H9 (cell line): ENCODE measurements at regions not wholly inside any gene's neighbourhood (a gene's known extent, or its start where the extent isn't known, plus 50 kb on each side); places are given as distances from the start of the nearest gene placed in this dataset.

Experiments
- DNase-seq: peaks from one replicate; pipeline ENCODE4 v3.0.0-alpha.2; 2017
- H2AFZ ChIP-seq: one replicate; pipeline ENCODE4 v1.6.1; 2013; ENCODE audit warnings: mild to moderate bottlenecking, low read length, control low read depth, moderate library complexity
- H2AK5ac ChIP-seq: 2 replicates; pipeline ENCODE4 v1.6.1; 2013; ENCODE audit warnings: low read length, control low read depth, mixed read lengths; ENCODE audit not compliant: insufficient read length
- H2BK120ac ChIP-seq: one replicate; pipeline ENCODE4 v1.6.1; 2013; ENCODE audit warnings: low read depth, mild to moderate bottlenecking, low read length, control low read depth, inconsistent platforms; ENCODE audit not compliant: poor library complexity, severe bottlenecking
- H2BK12ac ChIP-seq: 2 replicates; pipeline ENCODE4 v1.6.1; 2013; ENCODE audit warnings: low read length, control low read depth, mixed read lengths, low read depth; ENCODE audit not compliant: insufficient read length
- H2BK15ac ChIP-seq: 2 replicates; pipeline ENCODE4 v1.6.1; 2013; ENCODE audit warnings: low read depth, low read length, control low read depth
- H2BK20ac ChIP-seq: one replicate; pipeline ENCODE4 v1.6.1; 2013; ENCODE audit warnings: low read depth, mild to moderate bottlenecking, low read length, control low read depth, inconsistent platforms; ENCODE audit not compliant: poor library complexity, severe bottlenecking
- H2BK5ac ChIP-seq: 2 replicates; pipeline ENCODE4 v1.6.1; 2013; ENCODE audit warnings: low read length, control low read depth, mixed read lengths; ENCODE audit not compliant: insufficient read length
- H3K14ac ChIP-seq: 2 replicates; pipeline ENCODE4 v1.6.1; 2013; ENCODE audit warnings: low read length, control low read depth; ENCODE audit not compliant: insufficient read depth
- H3K18ac ChIP-seq: 2 replicates; pipeline ENCODE4 v1.6.1; 2013; ENCODE audit warnings: low read depth, mild to moderate bottlenecking, mixed read lengths, low read length, control low read depth; ENCODE audit not compliant: insufficient read length
- H3K23ac ChIP-seq: 2 replicates; pipeline ENCODE4 v1.6.1; 2013; ENCODE audit warnings: low read length, control low read depth, mixed read lengths, low read depth; ENCODE audit not compliant: insufficient read length
- H3K23me2 ChIP-seq: 2 replicates; pipeline ENCODE4 v1.6.1; 2013; ENCODE audit warnings: low read depth, mild to moderate bottlenecking, mixed read lengths, low read length, control low read depth; ENCODE audit not compliant: insufficient read length, poor library complexity, severe bottlenecking
- H3K27ac ChIP-seq: 2 replicates; pipeline ENCODE4 v1.5.1; 2013; ENCODE audit warnings: low read length, control low read depth, mixed read lengths, low read depth; ENCODE audit not compliant: insufficient read length
- H3K27me3 ChIP-seq: 2 replicates; pipeline ENCODE4 v1.6.1; 2013; ENCODE audit warnings: low read length, control low read depth, inconsistent platforms; ENCODE audit not compliant: insufficient read depth
- H3K4ac ChIP-seq: 2 replicates; pipeline ENCODE4 v1.6.1; 2013; ENCODE audit warnings: low read depth, mild to moderate bottlenecking, control low read depth, inconsistent platforms, low read length, moderate library complexity
- H3K4me1 ChIP-seq: 2 replicates; pipeline ENCODE4 v1.6.1; 2013; ENCODE audit warnings: low read length, control low read depth, inconsistent platforms; ENCODE audit not compliant: insufficient read depth
- H3K4me2 ChIP-seq: 2 replicates; pipeline ENCODE4 v1.6.1; 2013; ENCODE audit warnings: low read length, control low read depth, mixed read lengths; ENCODE audit not compliant: insufficient read length, insufficient read depth
- H3K56ac ChIP-seq: 2 replicates; pipeline ENCODE4 v1.6.1; 2013; ENCODE audit warnings: low read depth, mild to moderate bottlenecking, mixed read lengths, low read length, control low read depth; ENCODE audit not compliant: insufficient read length
- H3K79me1 ChIP-seq: 2 replicates; pipeline ENCODE4 v1.6.1; 2013; ENCODE audit warnings: low read depth, mild to moderate bottlenecking, moderate library complexity, low read length, control low read depth, inconsistent platforms; ENCODE audit not compliant: insufficient read depth, poor library complexity, severe bottlenecking
- H3K79me2 ChIP-seq: 2 replicates; pipeline ENCODE4 v1.6.1; 2013; ENCODE audit warnings: low read length, control low read depth, inconsistent platforms; ENCODE audit not compliant: insufficient read depth
- H3K9ac ChIP-seq: 2 replicates; pipeline ENCODE4 v1.6.1; 2013; ENCODE audit warnings: low read length, control low read depth, mixed read lengths; ENCODE audit not compliant: insufficient read length; ENCODE audit errors: extremely low read depth
- H3K9me3 ChIP-seq: one replicate; pipeline ENCODE4 v1.6.1; 2013; ENCODE audit warnings: low read depth, low read length, inconsistent platforms; ENCODE audit not compliant: control insufficient read depth
- H3T11ph ChIP-seq: one replicate; pipeline ENCODE4 v1.6.1; 2013; ENCODE audit warnings: mild to moderate bottlenecking, low read length, control low read depth, inconsistent platforms
- H4K20me1 ChIP-seq: one replicate; pipeline ENCODE4 v1.6.1; 2013; ENCODE audit not compliant: control insufficient read depth, insufficient read length, insufficient read depth
- H4K5ac ChIP-seq: 2 replicates; pipeline ENCODE4 v1.6.1; 2013; ENCODE audit warnings: low read depth, mild to moderate bottlenecking, mixed read lengths, low read length, control low read depth; ENCODE audit not compliant: insufficient read length
- H4K8ac ChIP-seq: replicated peaks from 2 replicates; pipeline ENCODE4 v1.6.1; 2013; ENCODE audit warnings: low read length, control low read depth, mixed read lengths, low read depth; ENCODE audit not compliant: insufficient read length
- H4K91ac ChIP-seq: 2 replicates; pipeline ENCODE4 v1.6.1; 2013; ENCODE audit warnings: low read depth, mild to moderate bottlenecking, moderate library complexity, mixed read lengths, low read length, control low read depth; ENCODE audit not compliant: insufficient read length
- H3K27ac Mint-ChIP-seq, 3 experiments: 2 replicates in 2 of 3; 3 replicates in 1 of 3; pipeline ENCODE4 v1.8.0; 2020 to 2021; ENCODE audit warnings: mixed read lengths in 3 of 3, mild to moderate bottlenecking in 1 of 3, moderate library complexity in 1 of 3
- H3K27me3 Mint-ChIP-seq: 2 replicates; pipeline ENCODE4 v1.8.0; 2021; ENCODE audit warnings: low read depth, mild to moderate bottlenecking, moderate library complexity, mixed read lengths
- H3K36me3 Mint-ChIP-seq, 3 experiments: 2 replicates in 2 of 3; 3 replicates in 1 of 3; pipeline ENCODE4 v1.8.0; 2020 to 2021; ENCODE audit warnings: low read depth in 3 of 3, mixed read lengths in 3 of 3; ENCODE audit not compliant: insufficient read depth in 1 of 3
- H3K4me1 Mint-ChIP-seq, 2 experiments: 2 replicates each; pipeline ENCODE4 v1.8.0; 2020; ENCODE audit warnings: mixed read lengths in 2 of 2
- H3K4me3 Mint-ChIP-seq, 2 experiments: 2 replicates in 1 of 2; 3 replicates in 1 of 2; pipeline ENCODE4 v1.8.0; 2020 to 2021; ENCODE audit warnings: mild to moderate bottlenecking in 2 of 2, mixed read lengths in 2 of 2, moderate library complexity in 1 of 2
- H3K9me3 Mint-ChIP-seq, 2 experiments: 2 replicates in 1 of 2; 3 replicates in 1 of 2; pipeline ENCODE4 v1.8.0; 2020; ENCODE audit warnings: mild to moderate bottlenecking in 2 of 2, mixed read lengths in 2 of 2, moderate library complexity in 1 of 2
- WGBS: extraction: QIAGEN DNeasy Blood & Tissue Kit; methylation state at CpG from one replicate; pipeline ENCODE4 v1.1.7; 2013; ENCODE audit warnings: missing lambda C conversion rate, low lambda C conversion rate, mixed read lengths; ENCODE audit not compliant: insufficient read length; ENCODE audit errors: extremely low coverage; 5-methylcytosine and 5-hydroxymethylcytosine counted together
- TF ChIP-seq, protein P1 (sequence below): fragments of 200-600 bp; sonication (generic); conservative IDR thresholded peaks from 3 replicates; pipeline ENCODE4 v1.8.0; 2021; ENCODE audit warnings: antibody characterized with exemption, mild to moderate bottlenecking

DNA sequence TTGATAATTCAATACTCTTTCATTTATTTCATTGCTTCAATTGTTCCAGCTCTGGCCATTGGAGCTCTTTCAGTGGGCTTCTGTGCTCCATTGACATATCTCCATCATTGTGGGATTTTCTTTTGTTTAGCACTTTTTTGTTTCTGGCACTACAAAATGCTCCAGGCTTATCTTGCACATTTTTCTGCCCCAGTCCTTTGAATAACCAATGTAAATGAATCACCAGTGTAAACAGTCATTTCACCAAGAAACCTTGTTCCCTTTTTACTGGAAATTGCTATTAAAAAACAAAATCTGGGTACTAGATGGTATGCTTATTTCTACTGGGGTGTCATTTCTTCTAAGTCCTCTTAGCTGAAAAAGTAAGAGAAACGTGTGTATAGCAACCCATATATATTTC is 173.0 kb upstream of the LYPLAL1 start:
- no peak overlapping the region for H4K8ac ChIP-seq
- no peak overlapping the region for H2AFZ ChIP-seq
- H3K56ac ChIP-seq = no peak overlapping the region
- H3K14ac ChIP-seq = no peak overlapping the region
- Mint-ChIP-seq H3K4me1 (no peaks in the 10 kb centered on the region), H3K27me3 (no peaks in the 10 kb centered on the region), H3K36me3 (no peaks in the 10 kb centered on the region), H3K4me3 (no peak overlapping the region), H3K9me3 (peaks cover 0 to 4% of the 10 kb centered on the region in 2 experiments; a peak in 2 of 5 replicates), H3K27ac (no peak overlapping the region)
- H3K4ac ChIP-seq = no peak overlapping the region
- H3K23ac ChIP-seq = no peak overlapping the region
- no peak overlapping the region for H3K4me2 ChIP-seq
- H3K27ac ChIP-seq = no peak overlapping the region
- no peak overlapping the region for H2BK120ac ChIP-seq
- H2AK5ac ChIP-seq = no peak overlapping the region
- no peak overlapping the region for H2BK5ac ChIP-seq
- H4K5ac ChIP-seq = no peak overlapping the region
- no peaks in the 10 kb centered on the region for H3K4me1 ChIP-seq
- no peaks in the 10 kb centered on the region for H4K20me1 ChIP-seq
- no peaks in the 10 kb centered on the region for H3K23me2 ChIP-seq
- H3K9me3 ChIP-seq = no peaks in the 10 kb centered on the region
- no peak overlapping the region for H3K9ac ChIP-seq
- H4K91ac ChIP-seq = no peak overlapping the region
- H2BK12ac ChIP-seq = no peak overlapping the region
- H2BK15ac ChIP-seq = no peak overlapping the region
- H3K27me3 ChIP-seq = no peaks in the 10 kb centered on the region
- no peaks in the 10 kb centered on the region for H3K79me2 ChIP-seq
- no peak overlapping the region for H2BK20ac ChIP-seq
- WGBS = no CpG with 5 or more reads among the region's 1 CpG
- H3K79me1 ChIP-seq = no peaks in the 10 kb centered on the region
- no peak for DNase-seq
- TF ChIP-seq, protein P1, sequence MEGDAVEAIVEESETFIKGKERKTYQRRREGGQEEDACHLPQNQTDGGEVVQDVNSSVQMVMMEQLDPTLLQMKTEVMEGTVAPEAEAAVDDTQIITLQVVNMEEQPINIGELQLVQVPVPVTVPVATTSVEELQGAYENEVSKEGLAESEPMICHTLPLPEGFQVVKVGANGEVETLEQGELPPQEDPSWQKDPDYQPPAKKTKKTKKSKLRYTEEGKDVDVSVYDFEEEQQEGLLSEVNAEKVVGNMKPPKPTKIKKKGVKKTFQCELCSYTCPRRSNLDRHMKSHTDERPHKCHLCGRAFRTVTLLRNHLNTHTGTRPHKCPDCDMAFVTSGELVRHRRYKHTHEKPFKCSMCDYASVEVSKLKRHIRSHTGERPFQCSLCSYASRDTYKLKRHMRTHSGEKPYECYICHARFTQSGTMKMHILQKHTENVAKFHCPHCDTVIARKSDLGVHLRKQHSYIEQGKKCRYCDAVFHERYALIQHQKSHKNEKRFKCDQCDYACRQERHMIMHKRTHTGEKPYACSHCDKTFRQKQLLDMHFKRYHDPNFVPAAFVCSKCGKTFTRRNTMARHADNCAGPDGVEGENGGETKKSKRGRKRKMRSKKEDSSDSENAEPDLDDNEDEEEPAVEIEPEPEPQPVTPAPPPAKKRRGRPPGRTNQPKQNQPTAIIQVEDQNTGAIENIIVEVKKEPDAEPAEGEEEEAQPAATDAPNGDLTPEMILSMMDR = no peak
- H3T11ph ChIP-seq = no peak overlapping the region
- H3K18ac ChIP-seq = no peak overlapping the region
